MCF 10A (cell line): ENCODE measurements at regions not wholly inside any gene's neighbourhood (a gene's known extent, or its start where the extent isn't known, plus 50 kb on each side); places are given as distances from the start of the nearest gene placed in this dataset.

Experiments used
- BruUV-seq: library from RNA; stranded (reverse); fragments of 400-500 nt; replicated peaks from 2 replicates; lab custom pipeline; 2021; lab: Mats Ljungman, UMichigan
- CTCF ChIA-PET: fragments of 300-600 bp; sonication (Branson Sonifier 250); formaldehyde crosslinking; extraction: SDS; loops from one replicate; lab custom pipeline; 2021; ENCODE audit warnings: antibody characterized with exemption, inconsistent platforms; lab: Yijun Ruan, JAX
- POLR2A ChIA-PET: fragments of 300-600, 350-650 bp; sonication (Branson Sonifier 250); formaldehyde crosslinking; extraction: SDS; loops from one replicate; lab custom pipeline; 2020; ENCODE audit warnings: antibody characterized with exemption, inconsistent platforms; lab: Yijun Ruan, JAX
- DNase-seq: peaks from one replicate; pipeline ENCODE4 v3.0.0-alpha.2; 2018; ENCODE audit not compliant: unreplicated experiment
- H3K27ac Mint-ChIP-seq: one replicate; pipeline ENCODE4 v1.8.0; 2022; ENCODE audit warnings: mild to moderate bottlenecking, low read depth, mixed read lengths; ENCODE audit not compliant: unreplicated experiment
- H3K27me3 Mint-ChIP-seq: one replicate; pipeline ENCODE4 v1.8.0; 2022; ENCODE audit warnings: mixed read lengths; ENCODE audit not compliant: insufficient read depth, unreplicated experiment
- H3K36me3 Mint-ChIP-seq: one replicate; pipeline ENCODE4 v1.8.0; 2022; ENCODE audit warnings: mild to moderate bottlenecking, moderate library complexity, mixed read lengths; ENCODE audit not compliant: insufficient read depth, unreplicated experiment
- H3K4me1 Mint-ChIP-seq: one replicate; pipeline ENCODE4 v1.8.0; 2022; ENCODE audit warnings: mixed read lengths; ENCODE audit not compliant: insufficient read depth, unreplicated experiment
- H3K4me3 Mint-ChIP-seq: one replicate; pipeline ENCODE4 v1.8.0; 2022; ENCODE audit warnings: mild to moderate bottlenecking, moderate library complexity, mixed read lengths; ENCODE audit not compliant: unreplicated experiment
- H3K9me3 Mint-ChIP-seq: one replicate; pipeline ENCODE4 v1.8.0; 2022; ENCODE audit warnings: mixed read lengths; ENCODE audit not compliant: unreplicated experiment
- CTCF ChIP-seq: fragments of 200-600 bp; IDR thresholded peaks from one replicate; pipeline ENCODE4 v1.8.0; 2022; ENCODE audit warnings: antibody characterized with exemption, mild to moderate bottlenecking; ENCODE audit not compliant: unreplicated experiment
- intact Hi-C: fragments of 100-400 bp; cut with micrococcal nuclease; formaldehyde crosslinking; loops from 2 replicates; pipeline ENCODE4 v1.14.1; 2022

GRCh38 chr18:23377669-23378301, 75.3 kb upstream of the RIOK3 start:
- BruUV-seq: TSS peak; percentile 37
- H3K4me3 Mint-ChIP-seq: peak overlapping the region; percentile 46
- ChIA-PET POLR2A (interaction anchor here (0.6 to 3.7 kb wide), 20 partner anchors 22 to 579 kb away, joined by 3 to 44 read pairs (median 5); partner anchors contain the start of genes CABLES1 and RIOK3), CTCF (interaction anchor here (0.6 to 4.8 kb wide), 20 partner anchors 10 to 579 kb away, joined by 3 to 67 read pairs (median 4); partner anchors contain the start of genes CABLES1 and RIOK3)
- peaks cover 24% of the 10 kb centered on the region for H3K4me1 Mint-ChIP-seq
- TF ChIP-seq CTCF: no peak
- no peaks in the 10 kb centered on the region for H3K27me3 Mint-ChIP-seq
- intact Hi-C loops: loop anchor here (1.0 to 10.0 kb wide), 6 partner anchors 127 to 563 kb away; no protein-coding TSS in a partner anchor
- no peaks in the 10 kb centered on the region for H3K36me3 Mint-ChIP-seq
- no peaks in the 10 kb centered on the region for H3K9me3 Mint-ChIP-seq
- H3K27ac Mint-ChIP-seq: peak overlapping the region; percentile 84
- peak; percentile 77 for DNase-seq

DNA sequence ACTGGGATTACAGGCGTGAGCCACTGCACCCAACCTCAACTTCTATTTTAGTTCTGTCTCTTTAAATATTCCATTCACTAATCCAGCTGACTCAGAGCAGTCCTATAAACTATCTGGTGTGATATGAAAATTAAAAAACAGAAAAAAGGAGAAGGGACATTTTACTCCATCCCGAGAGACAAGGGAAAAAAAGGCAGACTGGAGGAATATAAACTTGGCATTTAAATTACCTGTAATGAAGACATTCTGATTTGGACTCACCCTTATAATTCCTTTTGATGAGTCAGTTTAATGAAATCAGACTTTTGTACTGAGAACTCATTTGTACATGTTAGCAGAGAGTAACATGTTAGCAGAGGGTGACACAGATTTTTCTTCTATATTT, 74.8 kb upstream of the RIOK3 start:
- Mint-ChIP-seq H3K9me3 (no peaks in the 10 kb centered on the region), H3K27me3 (no peaks in the 10 kb centered on the region), H3K4me3 (peak overlapping the region; percentile 46), H3K4me1 (peaks cover 24% of the 10 kb centered on the region), H3K27ac (peak overlapping the region; percentile 84), H3K36me3 (peaks cover 2% of the 10 kb centered on the region)
- TF ChIP-seq CTCF: no peak
- no TSS peak for BruUV-seq
- POLR2A ChIA-PET: interaction anchor here (0.6 to 3.7 kb wide), 22 partner anchors 23 to 579 kb away, joined by 3 to 44 read pairs (median 4); partner anchors contain the start of genes CABLES1 and RIOK3
- intact Hi-C loops: loop anchor here (1.0 to 10.0 kb wide), 6 partner anchors 127 to 563 kb away; no protein-coding TSS in a partner anchor
- CTCF ChIA-PET: interaction anchor here (0.6 to 4.8 kb wide), 26 partner anchors 9 to 579 kb away, joined by 3 to 67 read pairs (median 4); partner anchors contain the start of genes CABLES1 and RIOK3
- DNase-seq: peak; percentile 55

GRCh38 chr18:23380001-23380550, 73.0 kb upstream of the RIOK3 start:
- peaks cover 7% of the 10 kb centered on the region for H3K36me3 Mint-ChIP-seq
- H3K4me3 Mint-ChIP-seq: no peak overlapping the region
- peaks cover 24% of the 10 kb centered on the region for H3K4me1 Mint-ChIP-seq
- no peak for DNase-seq
- H3K27me3 Mint-ChIP-seq: no peaks in the 10 kb centered on the region
- intact Hi-C loops: no loop called here
- H3K9me3 Mint-ChIP-seq: no peaks in the 10 kb centered on the region
- BruUV-seq: no TSS peak
- CTCF ChIA-PET: interaction anchor here (0.7 to 4.8 kb wide), 22 partner anchors 10 to 581 kb away, joined by 3 to 67 read pairs (median 6); partner anchors contain the start of gene CABLES1
- POLR2A ChIA-PET: interaction anchor here (0.9 to 3.7 kb wide), 6 partner anchors 73 to 348 kb away, joined by 3 to 38 read pairs (median 11); partner anchors contain the start of gene RIOK3
- no peak for TF ChIP-seq CTCF
- peak overlapping the region; percentile 23 for H3K27ac Mint-ChIP-seq

- no peaks in the 10 kb centered on the region for H3K27me3 Mint-ChIP-seq
- H3K9me3 Mint-ChIP-seq: no peaks in the 10 kb centered on the region
- no peak overlapping the region for H3K4me3 Mint-ChIP-seq
- peaks cover 24% of the 10 kb centered on the region for H3K4me1 Mint-ChIP-seq
- ChIA-PET POLR2A (interaction anchor here (0.6 to 3.7 kb wide), 4 partner anchors 247 to 349 kb away, joined by 3 to 38 read pairs (median 11); no protein-coding TSS in a partner anchor), CTCF (interaction anchor here (0.9 to 4.8 kb wide), 6 partner anchors 24 to 352 kb away, joined by 3 to 67 read pairs (median 30); partner anchors contain the start of gene CABLES1)
- peak overlapping the region; percentile 23 for H3K27ac Mint-ChIP-seq
- BruUV-seq: no TSS peak
- intact Hi-C loops: no loop called here
- DNase-seq: no peak
- H3K36me3 Mint-ChIP-seq: peaks cover 7% of the 10 kb centered on the region
- no peak for TF ChIP-seq CTCF
Observed at GRCh38 chr18:23380817-23381216, 72.3 kb upstream of the RIOK3 start.
